HepG2 (cell line): ENCODE measurements at regions not wholly inside any gene's neighbourhood (a gene's known extent, or its start where the extent isn't known, plus 50 kb on each side); places are given as distances from the start of the nearest gene placed in this dataset.

Experiments
- CC2D1A ChIP-seq: sonication (generic); formaldehyde crosslinking; IDR thresholded peaks from 2 replicates; pipeline ENCODE4 v1.8.1; 2023; ENCODE audit warnings: mild to moderate bottlenecking, missing genetic modification reagents
- CREB3 ChIP-seq: sonication (generic); formaldehyde crosslinking; IDR thresholded peaks from 2 replicates; pipeline ENCODE4 v1.5.0; 2020; ENCODE audit warnings: missing genetic modification reagents
- CREM ChIP-seq, 2 experiments: sonication (generic) in 1 of 2; formaldehyde crosslinking in 1 of 2; IDR thresholded peaks; 2 replicates each; pipeline versions ENCODE4 v1.4.0 to v1.6.1; 2016 to 2020; ENCODE audit warnings: antibody characterized with exemption in 1 of 2, mild to moderate bottlenecking in 1 of 2, missing genetic modification reagents in 1 of 2
- CTCF ChIP-seq: sonication (generic); formaldehyde crosslinking; IDR thresholded peaks from 2 replicates; pipeline ENCODE4 v1.5.0; 2020; ENCODE audit warnings: mild to moderate bottlenecking, missing genetic modification reagents, moderate library complexity
- KLF6 ChIP-seq: IDR thresholded peaks from 2 replicates; pipeline ENCODE4 v1.8.0; 2016; ENCODE audit warnings: missing biosample characterization, missing genetic modification reagents
- NAIF1 ChIP-seq: sonication (generic); formaldehyde crosslinking; IDR thresholded peaks from 2 replicates; pipeline ENCODE4 v1.5.0; 2020; ENCODE audit warnings: mild to moderate bottlenecking, missing genetic modification reagents, borderline replicate concordance
- POLR2A ChIP-seq, 2 experiments: IDR thresholded peaks; 2 replicates each; pipeline ENCODE4 v1.6.1; 2011; ENCODE audit warnings: low read depth in 2 of 2, low read length in 2 of 2, mild to moderate bottlenecking in 1 of 2, moderate library complexity in 1 of 2; ENCODE audit not compliant: insufficient read depth in 1 of 2
- TIGD3 ChIP-seq: sonication (generic); formaldehyde crosslinking; IDR thresholded peaks from 2 replicates; pipeline ENCODE4 v1.5.1; 2020; ENCODE audit warnings: mild to moderate bottlenecking, missing genetic modification reagents, borderline replicate concordance
- ZC3H4 ChIP-seq: sonication (generic); formaldehyde crosslinking; IDR thresholded peaks from 2 replicates; pipeline ENCODE4 v1.4.0; 2020; ENCODE audit warnings: missing genetic modification reagents, borderline replicate concordance
- ZNF121 ChIP-seq: sonication (generic); formaldehyde crosslinking; IDR thresholded peaks from 2 replicates; pipeline ENCODE4 v1.5.0; 2020; ENCODE audit warnings: mild to moderate bottlenecking, missing genetic modification reagents
- ZNF839 ChIP-seq: sonication (generic); formaldehyde crosslinking; IDR thresholded peaks from 2 replicates; pipeline ENCODE4 v1.4.0; 2020; ENCODE audit warnings: missing genetic modification reagents, mild to moderate bottlenecking, borderline replicate concordance
- TF ChIP-seq, protein P1 (sequence below): sonication (generic); formaldehyde crosslinking; IDR thresholded peaks from 2 replicates; pipeline ENCODE4 v1.4.0; 2020; ENCODE audit warnings: missing genetic modification reagents

GRCh38 chr5:51686622-51687021, 303.4 kb downstream of the ISL1 start:
- TF ChIP-seq CC2D1A (no peak), CREM (IDR thresholded peaks at IDR 0.05) (no peak), CREM (CRISPR knock-in tag; IDR thresholded peaks at IDR 0.05) (no peak), ZNF839 (CRISPR knock-in tag) (no peak), CREB3 (CRISPR knock-in tag) (no peak), ZC3H4 (no peak), CTCF (CRISPR knock-in tag) (no peak), POLR2A (IDR thresholded peaks at IDR 0.05; ENCODE audit: insufficient read depth in 1 of 2, low read depth in 2 of 2, low read length in 2 of 2) (no peak), KLF6 (CRISPR knock-in tag) (no peak), NAIF1 (no peak), ZNF121 (CRISPR knock-in tag) (no peak), TIGD3 (CRISPR knock-in tag) (no peak)
- TF ChIP-seq, protein P1, sequence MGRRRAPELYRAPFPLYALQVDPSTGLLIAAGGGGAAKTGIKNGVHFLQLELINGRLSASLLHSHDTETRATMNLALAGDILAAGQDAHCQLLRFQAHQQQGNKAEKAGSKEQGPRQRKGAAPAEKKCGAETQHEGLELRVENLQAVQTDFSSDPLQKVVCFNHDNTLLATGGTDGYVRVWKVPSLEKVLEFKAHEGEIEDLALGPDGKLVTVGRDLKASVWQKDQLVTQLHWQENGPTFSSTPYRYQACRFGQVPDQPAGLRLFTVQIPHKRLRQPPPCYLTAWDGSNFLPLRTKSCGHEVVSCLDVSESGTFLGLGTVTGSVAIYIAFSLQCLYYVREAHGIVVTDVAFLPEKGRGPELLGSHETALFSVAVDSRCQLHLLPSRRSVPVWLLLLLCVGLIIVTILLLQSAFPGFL (CRISPR knock-in tag) = no peak
